ENCODE measurements at regions not wholly inside any gene's neighbourhood (a gene's known extent, or its start where the extent isn't known, plus 50 kb on each side); places are given as distances from the start of the nearest gene placed in this dataset.
A peak's percentile ranks its signal among the peaks of the same experiment; 100 is the strongest.

- no peak for DNase-seq (ENCODE audit: low read depth)
Measured at GRCh38 chr20:7346562-7346961, 579.1 kb downstream of the BMP2 start.

- DNase-seq (ENCODE audit: low read depth), result no peak
Measured at GRCh38 chr20:7347409-7347808, 579.9 kb downstream of the BMP2 start.

- DNase-seq (ENCODE audit: low read depth), result no peak
Measured at GRCh38 chr20:7348253-7348652, 580.8 kb downstream of the BMP2 start.

GRCh38 chr20:7352165-7352564 is 584.7 kb downstream of the BMP2 start:
- DNase-seq (ENCODE audit: low read depth), result no peak

- no peak for DNase-seq (ENCODE audit: low read depth)
Measured at GRCh38 chr20:7355051-7355450, 585.2 kb downstream of the HAO1 start.

GRCh38 chr20:7358670-7359069 is 581.6 kb downstream of the HAO1 start:
- no peak for DNase-seq (ENCODE audit: low read depth)

- no peak for DNase-seq (ENCODE audit: low read depth)
Measured at GRCh38 chr20:7359739-7360138, 580.5 kb downstream of the HAO1 start.

GRCh38 chr20:7361321-7361720 is 578.9 kb downstream of the HAO1 start:
- no peak for DNase-seq (ENCODE audit: low read depth)

- no peak for DNase-seq (ENCODE audit: low read depth)
Measured at GRCh38 chr20:7361931-7362330, 578.3 kb downstream of the HAO1 start.

- DNase-seq (ENCODE audit: low read depth), result no peak
Measured at GRCh38 chr20:7362601-7363000, 577.7 kb downstream of the HAO1 start.

- DNase-seq (ENCODE audit: low read depth), result no peak
Measured at GRCh38 chr20:7366189-7366588, 574.1 kb downstream of the HAO1 start.

- DNase-seq (ENCODE audit: low read depth), result peak; percentile 36
Measured at GRCh38 chr20:7371518-7372163, 568.6 kb downstream of the HAO1 start.

GRCh38 chr20:7375905-7376304 is 564.4 kb downstream of the HAO1 start:
- DNase-seq (ENCODE audit: low read depth), result no peak

- no peak for DNase-seq (ENCODE audit: low read depth)
Measured at GRCh38 chr20:7378864-7379605, 561.2 kb downstream of the HAO1 start.

- DNase-seq (ENCODE audit: low read depth), result no peak
Measured at GRCh38 chr20:7379621-7380220, 560.5 kb downstream of the HAO1 start.

- DNase-seq (ENCODE audit: low read depth), result no peak
Measured at GRCh38 chr20:7383216-7383615, 557.0 kb downstream of the HAO1 start.

- no peak for DNase-seq (ENCODE audit: low read depth)
Measured at GRCh38 chr20:7387638-7388193, 552.5 kb downstream of the HAO1 start.

- DNase-seq (ENCODE audit: low read depth), result no peak
Measured at GRCh38 chr20:7389216-7389615, 551.0 kb downstream of the HAO1 start.

- DNase-seq (ENCODE audit: low read depth), result peak; percentile 17
Measured at GRCh38 chr20:7392542-7393206, 547.6 kb downstream of the HAO1 start.

- no peak for DNase-seq (ENCODE audit: low read depth)
Measured at GRCh38 chr20:7399114-7399513, 541.1 kb downstream of the HAO1 start.

- no peak for DNase-seq (ENCODE audit: low read depth)
Measured at GRCh38 chr20:7399575-7399974, 540.7 kb downstream of the HAO1 start.

- DNase-seq (ENCODE audit: low read depth), result no peak
Measured at GRCh38 chr20:7406671-7407070, 533.6 kb downstream of the HAO1 start.

GRCh38 chr20:7410150-7410549 is 530.1 kb downstream of the HAO1 start:
- DNase-seq (ENCODE audit: low read depth), result no peak
